ENCODE measurements at regions not wholly inside any gene's neighbourhood (a gene's known extent, or its start where the extent isn't known, plus 50 kb on each side); places are given as distances from the start of the nearest gene placed in this dataset.

- TF ChIP-seq ZNF274 (IDR thresholded peaks at IDR 0.05; ENCODE audit: low read depth, low read length) (no peak), SUZ12 (IDR thresholded peaks at IDR 0.05; ENCODE audit: extremely low read depth, insufficient read depth, insufficient read length) (no peak), YY1 (IDR thresholded peaks at IDR 0.05; ENCODE audit: insufficient read depth, insufficient read length) (no peak)
- Histone ChIP-seq H3K9ac (ENCODE audit: insufficient read length, low read depth) (no peak overlapping the region), H3K27me3 (ENCODE audit: insufficient read depth, insufficient read length) (no peaks in the 10 kb centered on the region), H3K9me3 (ENCODE audit: insufficient read depth, low read length) (no peaks in the 10 kb centered on the region), H3K4me3 (ENCODE audit: insufficient read length, low read depth) (no peak overlapping the region), H3K4me1 (ENCODE audit: insufficient read depth, insufficient read length) (no peaks in the 10 kb centered on the region), H3K36me3 (ENCODE audit: insufficient read depth, insufficient read length, low read length) (no peaks in the 10 kb centered on the region)
- no peak for DNase-seq (ENCODE audit: low read depth, low spot score)
Measured at GRCh38 chr12:91663310-91663709, 480.7 kb upstream of the DCN start.

- no peak overlapping the region for H3K4me3 ChIP-seq (ENCODE audit: insufficient read length, low read depth)
- TF ChIP-seq YY1 (IDR thresholded peaks at IDR 0.05; ENCODE audit: insufficient read depth, insufficient read length) (no peak), SUZ12 (IDR thresholded peaks at IDR 0.05; ENCODE audit: extremely low read depth, insufficient read depth, insufficient read length) (no peak), ZNF274 (IDR thresholded peaks at IDR 0.05; ENCODE audit: low read depth, low read length) (no peak)
- H3K36me3 ChIP-seq (ENCODE audit: insufficient read depth, insufficient read length, low read length), result no peaks in the 10 kb centered on the region
- H3K9me3 ChIP-seq (ENCODE audit: insufficient read depth, low read length), result no peaks in the 10 kb centered on the region
- H3K4me1 ChIP-seq (ENCODE audit: insufficient read depth, insufficient read length), result no peaks in the 10 kb centered on the region
- no peaks in the 10 kb centered on the region for H3K27me3 ChIP-seq (ENCODE audit: insufficient read depth, insufficient read length)
- DNase-seq (ENCODE audit: low read depth, low spot score), result no peak
- no peak overlapping the region for H3K9ac ChIP-seq (ENCODE audit: insufficient read length, low read depth)
Measured at GRCh38 chr12:91662021-91662420, 479.4 kb upstream of the DCN start.

GRCh38 chr12:91657032-91657431, 474.4 kb upstream of the DCN start:
- Histone ChIP-seq H3K27me3 (ENCODE audit: insufficient read depth, insufficient read length) (no peaks in the 10 kb centered on the region), H3K9me3 (ENCODE audit: insufficient read depth, low read length) (no peaks in the 10 kb centered on the region), H3K36me3 (ENCODE audit: insufficient read depth, insufficient read length, low read length) (no peaks in the 10 kb centered on the region), H3K4me1 (ENCODE audit: insufficient read depth, insufficient read length) (no peaks in the 10 kb centered on the region), H3K9ac (ENCODE audit: insufficient read length, low read depth) (no peak overlapping the region), H3K4me3 (ENCODE audit: insufficient read length, low read depth) (no peak overlapping the region)
- no peak for DNase-seq (ENCODE audit: low read depth, low spot score)
- TF ChIP-seq ZNF274 (IDR thresholded peaks at IDR 0.05; ENCODE audit: low read depth, low read length) (no peak), SUZ12 (IDR thresholded peaks at IDR 0.05; ENCODE audit: extremely low read depth, insufficient read depth, insufficient read length) (no peak), YY1 (IDR thresholded peaks at IDR 0.05; ENCODE audit: insufficient read depth, insufficient read length) (no peak)

GRCh38 chr12:91655966-91656365, 473.3 kb upstream of the DCN start:
- Histone ChIP-seq H3K4me1 (ENCODE audit: insufficient read depth, insufficient read length) (no peaks in the 10 kb centered on the region), H3K36me3 (ENCODE audit: insufficient read depth, insufficient read length, low read length) (no peaks in the 10 kb centered on the region), H3K4me3 (ENCODE audit: insufficient read length, low read depth) (no peak overlapping the region), H3K9ac (ENCODE audit: insufficient read length, low read depth) (no peak overlapping the region), H3K27me3 (ENCODE audit: insufficient read depth, insufficient read length) (no peaks in the 10 kb centered on the region), H3K9me3 (ENCODE audit: insufficient read depth, low read length) (no peaks in the 10 kb centered on the region)
- no peak for TF ChIP-seq SUZ12 (IDR thresholded peaks at IDR 0.05; ENCODE audit: extremely low read depth, insufficient read depth, insufficient read length)
- TF ChIP-seq YY1 (IDR thresholded peaks at IDR 0.05; ENCODE audit: insufficient read depth, insufficient read length), result no peak
- TF ChIP-seq ZNF274 (IDR thresholded peaks at IDR 0.05; ENCODE audit: low read depth, low read length), result no peak
- DNase-seq (ENCODE audit: low read depth, low spot score), result no peak

GRCh38 chr12:91654087-91654486, 471.5 kb upstream of the DCN start:
- no peak for DNase-seq (ENCODE audit: low read depth, low spot score)
- Histone ChIP-seq H3K9me3 (ENCODE audit: insufficient read depth, low read length) (no peaks in the 10 kb centered on the region), H3K4me1 (ENCODE audit: insufficient read depth, insufficient read length) (no peaks in the 10 kb centered on the region), H3K9ac (ENCODE audit: insufficient read length, low read depth) (no peak overlapping the region), H3K27me3 (ENCODE audit: insufficient read depth, insufficient read length) (no peaks in the 10 kb centered on the region), H3K4me3 (ENCODE audit: insufficient read length, low read depth) (no peak overlapping the region), H3K36me3 (ENCODE audit: insufficient read depth, insufficient read length, low read length) (no peaks in the 10 kb centered on the region)
- no peak for TF ChIP-seq ZNF274 (IDR thresholded peaks at IDR 0.05; ENCODE audit: low read depth, low read length)
- TF ChIP-seq SUZ12 (IDR thresholded peaks at IDR 0.05; ENCODE audit: extremely low read depth, insufficient read depth, insufficient read length), result no peak
- TF ChIP-seq YY1 (IDR thresholded peaks at IDR 0.05; ENCODE audit: insufficient read depth, insufficient read length), result no peak

- H3K4me1 ChIP-seq (ENCODE audit: insufficient read depth, insufficient read length), result no peaks in the 10 kb centered on the region
- H3K4me3 ChIP-seq (ENCODE audit: insufficient read length, low read depth), result no peak overlapping the region
- H3K9ac ChIP-seq (ENCODE audit: insufficient read length, low read depth), result no peak overlapping the region
- no peaks in the 10 kb centered on the region for H3K27me3 ChIP-seq (ENCODE audit: insufficient read depth, insufficient read length)
- no peaks in the 10 kb centered on the region for H3K36me3 ChIP-seq (ENCODE audit: insufficient read depth, insufficient read length, low read length)
- no peak for TF ChIP-seq SUZ12 (IDR thresholded peaks at IDR 0.05; ENCODE audit: extremely low read depth, insufficient read depth, insufficient read length)
- TF ChIP-seq YY1 (IDR thresholded peaks at IDR 0.05; ENCODE audit: insufficient read depth, insufficient read length), result no peak
- TF ChIP-seq ZNF274 (IDR thresholded peaks at IDR 0.05; ENCODE audit: low read depth, low read length), result no peak
- no peak for DNase-seq (ENCODE audit: low read depth, low spot score)
- H3K9me3 ChIP-seq (ENCODE audit: insufficient read depth, low read length), result no peaks in the 10 kb centered on the region
Measured at GRCh38 chr12:91651728-91652127, 469.1 kb upstream of the DCN start.

- Histone ChIP-seq H3K36me3 (ENCODE audit: insufficient read depth, insufficient read length, low read length) (no peaks in the 10 kb centered on the region), H3K27me3 (ENCODE audit: insufficient read depth, insufficient read length) (no peaks in the 10 kb centered on the region), H3K4me1 (ENCODE audit: insufficient read depth, insufficient read length) (no peaks in the 10 kb centered on the region), H3K4me3 (ENCODE audit: insufficient read length, low read depth) (no peak overlapping the region), H3K9ac (ENCODE audit: insufficient read length, low read depth) (no peak overlapping the region), H3K9me3 (ENCODE audit: insufficient read depth, low read length) (no peaks in the 10 kb centered on the region)
- no peak for DNase-seq (ENCODE audit: low read depth, low spot score)
- TF ChIP-seq SUZ12 (IDR thresholded peaks at IDR 0.05; ENCODE audit: extremely low read depth, insufficient read depth, insufficient read length) (no peak), ZNF274 (IDR thresholded peaks at IDR 0.05; ENCODE audit: low read depth, low read length) (no peak), YY1 (IDR thresholded peaks at IDR 0.05; ENCODE audit: insufficient read depth, insufficient read length) (no peak)
Measured at GRCh38 chr12:91643763-91644162, 461.1 kb upstream of the DCN start.

- no peak for TF ChIP-seq SUZ12 (IDR thresholded peaks at IDR 0.05; ENCODE audit: extremely low read depth, insufficient read depth, insufficient read length)
- TF ChIP-seq ZNF274 (IDR thresholded peaks at IDR 0.05; ENCODE audit: low read depth, low read length), result no peak
- no peak for DNase-seq (ENCODE audit: low read depth, low spot score)
- Histone ChIP-seq H3K9me3 (ENCODE audit: insufficient read depth, low read length) (no peaks in the 10 kb centered on the region), H3K36me3 (ENCODE audit: insufficient read depth, insufficient read length, low read length) (no peaks in the 10 kb centered on the region), H3K9ac (ENCODE audit: insufficient read length, low read depth) (no peak overlapping the region), H3K27me3 (ENCODE audit: insufficient read depth, insufficient read length) (no peaks in the 10 kb centered on the region), H3K4me1 (ENCODE audit: insufficient read depth, insufficient read length) (no peaks in the 10 kb centered on the region), H3K4me3 (ENCODE audit: insufficient read length, low read depth) (no peak overlapping the region)
Measured at GRCh38 chr12:91640021-91640420, 457.4 kb upstream of the DCN start.
